HG03097 (cell line): ENCODE measurements at regions not wholly inside any gene's neighbourhood (a gene's known extent, or its start where the extent isn't known, plus 50 kb on each side); places are given as distances from the start of the nearest gene placed in this dataset.

ENCODE experiments used
- ATAC-seq: cut with Tn5 transposase; IDR thresholded peaks from one replicate; pipeline ENCODE4 v1.9.1; 2021; ENCODE audit not compliant: unreplicated experiment, low FRiP score

GRCh38 chr9:79111653-79112052 lies 460.1 kb upstream of the TLE4 start:
- ATAC-seq, result no peak

DNA sequence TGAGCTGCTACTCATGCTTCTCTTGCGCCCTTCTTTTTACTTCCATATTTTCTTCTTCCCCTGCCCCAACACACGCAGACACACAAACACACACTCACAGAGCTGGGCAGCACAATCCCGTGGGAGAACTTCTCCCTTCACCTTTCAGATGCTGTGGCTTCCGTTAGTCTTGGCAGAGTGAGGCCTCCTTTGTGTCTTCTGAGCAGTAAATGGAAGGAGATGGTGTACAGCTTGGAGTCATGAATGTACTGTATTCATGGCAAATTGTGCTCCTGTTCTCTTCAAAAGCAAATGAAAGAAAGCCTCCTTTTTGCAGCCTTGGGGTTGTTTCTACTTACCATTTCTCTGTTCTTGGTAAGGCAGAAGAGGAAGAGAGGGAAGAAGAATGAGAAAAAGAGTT lies 456.6 kb upstream of the TLE4 start:
- ATAC-seq, result no peak

GRCh38 chr9:79116041-79116440 lies 455.7 kb upstream of the TLE4 start:
- ATAC-seq, result no peak

- no peak for ATAC-seq
Observed at GRCh38 chr9:79116709-79117108, 455.1 kb upstream of the TLE4 start.

GRCh38 chr9:79120533-79120932 lies 451.2 kb upstream of the TLE4 start:
- ATAC-seq, result no peak

GRCh38 chr9:79120941-79121340 lies 450.8 kb upstream of the TLE4 start:
- no peak for ATAC-seq

DNA sequence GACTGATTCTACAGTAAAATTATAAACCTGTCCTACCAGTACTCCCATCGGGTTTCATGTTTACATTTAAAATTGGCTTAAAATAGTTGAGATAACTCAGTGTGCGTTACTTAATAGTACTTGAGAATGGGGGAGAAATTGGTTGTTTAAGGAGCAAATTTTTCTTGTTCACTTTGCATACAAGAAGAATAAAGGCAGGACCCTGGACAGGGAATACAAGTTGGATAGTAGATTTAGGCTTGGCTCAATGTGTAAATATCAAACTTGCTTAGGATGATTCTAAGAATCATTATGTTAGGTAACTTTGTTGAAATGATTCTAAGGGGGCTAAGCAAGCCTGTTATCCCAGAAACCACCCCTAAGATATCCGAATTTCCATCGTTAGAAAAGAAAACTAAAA lies 448.4 kb upstream of the TLE4 start:
- no peak for ATAC-seq

GRCh38 chr9:79127661-79128060 lies 444.1 kb upstream of the TLE4 start:
- ATAC-seq, result no peak

GRCh38 chr9:79129865-79130480 lies 441.8 kb upstream of the TLE4 start:
- ATAC-seq, result no peak

- ATAC-seq, result no peak
Observed at GRCh38 chr9:79131246-79131774, 440.5 kb upstream of the TLE4 start.

DNA sequence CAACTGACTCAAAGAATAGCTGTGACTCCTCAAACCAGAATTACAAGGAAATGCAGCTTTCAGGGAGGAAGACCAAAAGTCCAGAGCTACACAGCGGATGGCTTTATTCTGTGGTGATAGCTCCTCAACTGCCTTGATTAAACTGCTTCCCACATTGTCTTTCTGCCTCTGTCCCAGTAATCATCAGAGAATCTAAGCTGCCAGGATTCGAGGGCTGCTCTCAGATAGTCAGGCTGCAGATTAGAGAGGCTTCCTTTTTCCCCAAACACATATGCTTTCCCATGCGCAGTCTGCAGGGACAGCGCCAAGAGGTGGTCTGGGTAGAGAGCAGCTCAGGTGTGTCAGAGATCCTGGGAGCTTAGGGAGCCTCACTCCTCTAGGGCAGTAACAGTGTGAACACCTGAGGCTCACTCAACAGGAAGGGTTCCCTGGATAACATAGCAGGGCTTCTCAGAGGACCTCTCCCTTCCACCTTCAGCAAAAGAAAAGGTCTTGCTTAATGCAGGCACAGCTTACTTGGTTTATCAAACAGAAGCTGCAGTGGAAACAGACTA lies 439.9 kb upstream of the TLE4 start:
- ATAC-seq, result no peak

GRCh38 chr9:79134654-79135053 lies 437.1 kb upstream of the TLE4 start:
- no peak for ATAC-seq

DNA sequence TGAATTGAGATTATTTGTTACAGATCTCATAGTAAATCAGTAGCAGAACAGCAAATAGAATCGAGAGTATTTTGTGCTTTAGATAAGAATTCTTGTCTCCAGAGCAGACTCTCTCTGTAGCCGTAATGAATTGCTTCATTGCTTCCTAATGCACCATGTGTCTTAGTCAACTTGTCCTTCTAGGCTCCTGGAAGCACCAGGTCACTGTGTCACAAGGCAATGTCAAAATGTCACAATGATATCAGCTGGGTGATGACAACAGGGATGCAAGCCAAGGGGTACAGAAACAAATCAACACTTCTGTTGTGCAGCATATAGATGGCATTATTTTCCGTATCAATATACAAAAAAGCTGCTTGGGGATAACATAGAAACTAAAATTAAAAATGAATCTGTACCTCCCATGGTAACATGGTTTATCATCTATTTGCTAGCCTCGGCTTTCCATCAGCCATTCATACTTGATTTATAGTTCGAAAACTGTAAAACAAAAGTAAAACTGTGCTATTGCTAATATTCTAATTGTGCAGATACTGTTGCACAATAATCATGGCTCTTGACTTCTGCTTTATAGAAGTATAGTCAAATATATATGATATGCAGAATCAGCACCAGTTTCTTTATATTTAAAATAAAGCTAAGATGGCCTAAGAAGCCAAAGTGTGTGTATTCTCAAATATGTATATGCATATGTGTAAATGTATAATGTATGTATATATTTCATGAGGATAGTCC lies 435.9 kb upstream of the TLE4 start:
- no peak for ATAC-seq

- ATAC-seq, result no peak
Observed at GRCh38 chr9:79140751-79141150, 431.0 kb upstream of the TLE4 start.

DNA sequence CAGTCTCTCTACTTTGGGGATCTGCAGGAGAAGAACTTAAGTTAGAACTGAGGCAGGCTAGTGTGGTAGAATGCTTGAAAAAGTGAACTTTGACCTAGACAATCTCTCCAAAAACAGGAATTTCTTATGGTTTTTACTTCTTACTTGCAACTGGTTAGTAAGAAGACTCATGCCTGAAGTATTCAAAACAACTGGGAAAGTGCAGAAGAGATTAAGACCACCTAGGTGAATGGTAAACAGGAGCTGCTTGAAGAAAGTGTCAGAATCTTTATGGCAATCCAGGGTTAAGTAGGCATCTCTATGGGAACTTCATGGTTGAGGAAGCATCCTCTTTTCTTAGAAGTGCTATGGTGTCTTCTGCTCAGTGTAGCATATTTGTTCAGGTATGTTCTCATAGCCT lies 428.6 kb upstream of the TLE4 start:
- ATAC-seq, result no peak

- ATAC-seq, result no peak
Observed at GRCh38 chr9:79145442-79145841, 426.3 kb upstream of the TLE4 start.

DNA sequence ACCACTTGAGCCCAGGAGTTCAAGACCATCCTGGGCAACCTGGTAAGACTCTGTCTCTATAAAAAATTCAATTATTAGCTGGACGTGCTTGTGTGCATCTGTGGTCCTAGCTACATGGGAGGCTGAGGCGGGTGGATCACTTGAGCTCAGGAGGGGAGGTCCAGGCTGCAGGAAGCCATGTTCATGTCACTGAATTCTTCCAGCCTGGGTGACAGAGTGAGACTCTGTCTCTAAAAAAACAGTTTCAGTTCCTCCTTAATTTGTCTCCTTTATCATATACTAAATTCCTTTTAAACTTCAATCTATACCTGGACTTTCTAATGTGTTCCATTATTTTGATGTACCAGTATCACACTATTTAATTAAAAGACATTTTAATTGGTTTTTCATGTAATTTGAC lies 422.2 kb upstream of the TLE4 start:
- no peak for ATAC-seq

DNA sequence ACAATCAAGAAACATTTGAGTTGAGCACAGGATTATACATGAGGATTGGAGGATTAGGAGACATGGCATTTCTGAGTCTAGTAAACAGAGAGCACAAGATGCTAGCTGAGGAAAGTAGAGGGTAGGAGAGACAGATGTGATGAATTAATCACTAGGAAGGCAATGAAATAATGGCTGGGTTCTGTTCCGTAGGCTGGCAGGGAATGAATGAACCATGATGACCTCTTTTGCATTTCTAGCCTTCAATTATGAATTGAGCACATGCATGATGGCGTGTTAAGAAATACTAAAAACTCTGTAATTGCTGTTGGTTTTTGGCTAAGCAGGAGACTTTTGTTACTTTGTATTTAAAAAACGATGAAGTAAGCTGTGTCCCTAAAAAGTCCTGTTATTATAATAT lies 420.0 kb upstream of the TLE4 start:
- ATAC-seq, result no peak

GRCh38 chr9:79152306-79152705 lies 419.5 kb upstream of the TLE4 start:
- ATAC-seq, result no peak

DNA sequence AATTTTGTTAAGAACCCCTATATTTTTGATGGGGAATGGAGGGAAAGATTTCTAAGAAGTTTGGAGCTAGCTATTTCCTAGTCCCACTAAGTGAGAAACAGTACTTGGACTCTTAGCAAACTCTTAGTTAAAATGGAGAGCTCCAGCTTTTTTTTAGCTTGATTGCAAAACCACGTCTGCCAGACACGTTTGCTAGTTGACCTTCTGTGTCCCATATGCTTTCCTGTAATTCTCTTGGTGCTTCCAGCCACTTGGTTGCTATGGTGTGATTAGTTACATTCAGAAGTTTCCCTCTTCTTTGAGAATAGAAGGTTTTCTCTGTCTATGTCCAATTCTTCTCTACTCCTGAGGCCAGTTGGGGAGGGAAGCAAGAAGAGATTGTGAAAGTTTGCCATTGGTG lies 417.0 kb upstream of the TLE4 start:
- ATAC-seq, result no peak

DNA sequence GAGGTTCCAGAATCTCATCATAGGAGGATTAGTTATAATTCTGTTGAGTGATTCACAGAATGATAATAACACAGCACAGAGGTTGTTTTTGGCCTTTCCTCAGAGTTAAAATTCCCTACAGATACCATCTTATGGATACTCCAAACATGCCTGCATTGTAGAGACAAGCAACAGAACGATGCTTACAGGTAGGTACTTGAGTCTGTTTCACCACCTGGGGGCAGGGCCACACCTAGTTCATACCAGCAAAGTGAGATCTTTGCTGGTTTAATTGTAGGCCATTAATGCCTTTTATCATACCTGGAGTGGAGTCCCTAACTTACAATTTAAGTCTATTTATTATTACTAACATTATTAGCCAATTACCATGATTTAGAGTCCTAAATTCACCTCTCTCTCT lies 416.5 kb upstream of the TLE4 start:
- no peak for ATAC-seq

DNA sequence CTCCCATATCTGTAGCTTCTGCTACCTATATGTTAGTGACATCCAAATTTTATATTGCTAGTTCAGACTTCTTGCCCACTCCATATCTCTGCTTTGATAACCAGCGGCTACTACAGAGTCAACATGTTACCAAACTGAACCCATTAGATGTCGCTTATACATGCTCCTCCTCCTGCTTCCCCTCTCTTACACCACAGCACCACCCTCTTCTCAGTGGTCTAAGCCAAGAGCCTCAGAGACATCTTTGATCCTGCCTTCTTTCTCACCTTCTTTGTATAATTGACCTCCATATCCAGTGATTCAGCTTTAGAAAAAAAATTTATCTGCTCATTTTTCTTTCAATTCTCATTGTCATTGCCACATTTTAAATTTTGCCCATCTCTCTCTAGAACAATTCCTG lies 408.2 kb upstream of the TLE4 start:
- no peak for ATAC-seq
